Middle frontal gyrus (tissue), 1 donor: ENCODE measurements at regions not wholly inside any gene's neighbourhood (a gene's known extent, or its start where the extent isn't known, plus 50 kb on each side); places are given as distances from the start of the nearest gene placed in this dataset.

Experiments used
- DNase-seq: peaks from one replicate; pipeline ENCODE4 v3.0.0-alpha.2; 2015; ENCODE audit warnings: low spot score; ENCODE audit errors: extremely low spot score

- no peak for DNase-seq
Measured at GRCh38 chr14:34218881-34219280, 243.2 kb downstream of the SPTSSA start.

GRCh38 chr14:34214961-34215360 is 247.1 kb downstream of the SPTSSA start:
- no peak for DNase-seq

- DNase-seq, result no peak
Measured at GRCh38 chr14:34213332-34213731, 248.7 kb downstream of the SPTSSA start.

- no peak for DNase-seq
Measured at GRCh38 chr14:34212172-34212929, 249.7 kb downstream of the SPTSSA start.

GRCh38 chr14:34211732-34212131 is 250.3 kb downstream of the SPTSSA start:
- DNase-seq, result no peak

GRCh38 chr14:34208532-34208931 is 253.5 kb downstream of the SPTSSA start:
- no peak for DNase-seq

- DNase-seq, result no peak
Measured at GRCh38 chr14:34205799-34206198, 254.9 kb upstream of the EGLN3 start.

GRCh38 chr14:34204774-34205173 is 253.9 kb upstream of the EGLN3 start:
- DNase-seq, result no peak

- no peak for DNase-seq
Measured at GRCh38 chr14:34203251-34203722, 252.4 kb upstream of the EGLN3 start.

- no peak for DNase-seq
Measured at GRCh38 chr14:34201909-34202637, 251.2 kb upstream of the EGLN3 start.

- no peak for DNase-seq
Measured at GRCh38 chr14:34199585-34199984, 248.7 kb upstream of the EGLN3 start.

- no peak for DNase-seq
Measured at GRCh38 chr14:34198096-34198495, 247.2 kb upstream of the EGLN3 start.

- DNase-seq, result no peak
Measured at GRCh38 chr14:34195964-34196363, 245.1 kb upstream of the EGLN3 start.

GRCh38 chr14:34190717-34191116 is 239.8 kb upstream of the EGLN3 start:
- DNase-seq, result no peak

- DNase-seq, result no peak
Measured at GRCh38 chr14:34189866-34190265, 239.0 kb upstream of the EGLN3 start.

- no peak for DNase-seq
Measured at GRCh38 chr14:34187519-34188044, 236.7 kb upstream of the EGLN3 start.

GRCh38 chr14:34187061-34187460 is 236.2 kb upstream of the EGLN3 start:
- DNase-seq, result no peak

GRCh38 chr14:34184126-34184525 is 233.3 kb upstream of the EGLN3 start:
- DNase-seq, result no peak

- DNase-seq, result no peak
Measured at GRCh38 chr14:34183478-34183877, 232.6 kb upstream of the EGLN3 start.

GRCh38 chr14:34181338-34181737 is 230.5 kb upstream of the EGLN3 start:
- no peak for DNase-seq

GRCh38 chr14:34180869-34181268 is 230.0 kb upstream of the EGLN3 start:
- no peak for DNase-seq

- DNase-seq, result no peak
Measured at GRCh38 chr14:34180434-34180833, 229.6 kb upstream of the EGLN3 start.
